GM13976 (cell line): ENCODE measurements at regions not wholly inside any gene's neighbourhood (a gene's known extent, or its start where the extent isn't known, plus 50 kb on each side); places are given as distances from the start of the nearest gene placed in this dataset.

Source experiments
- DNase-seq: peaks from one replicate; pipeline ENCODE4 v3.0.0; 2012; ENCODE audit warnings: low spot score
- CTCF ChIP-seq: IDR thresholded peaks from 2 replicates; pipeline ENCODE4 v1.5.1; 2012; ENCODE audit warnings: borderline replicate concordance, mild to moderate bottlenecking; ENCODE audit not compliant: insufficient read depth; ENCODE audit errors: extremely low read depth, missing control alignments, control extremely low read depth
- in situ Hi-C: fragments of 300-500 bp; cut with MboI; formaldehyde crosslinking; loops from one replicate; pipeline ENCODE4 v1.12.0; 2022; ENCODE audit warnings: low sequenced_read_pairs, mixed read lengths, inconsistent platforms; ENCODE audit not compliant: unreplicated experiment

- DNase-seq, result no peak
- in situ Hi-C loops, result no loop called here
- TF ChIP-seq CTCF, result no peak
Measured at GRCh38 chr10:47224546-47225218, 75.3 kb upstream of the GDF10 start.

GRCh38 chr10:47225219-47225927, 74.6 kb upstream of the GDF10 start:
- DNase-seq, result no peak
- in situ Hi-C loops, result no loop called here
- no peak for TF ChIP-seq CTCF

GRCh38 chr10:47225928-47226645, 73.9 kb upstream of the GDF10 start:
- in situ Hi-C loops, result no loop called here
- TF ChIP-seq CTCF, result no peak
- no peak for DNase-seq

- no peak for DNase-seq
- in situ Hi-C loops, result no loop called here
- TF ChIP-seq CTCF, result no peak
Measured at GRCh38 chr10:47230482-47230881, 69.5 kb upstream of the GDF10 start.

GRCh38 chr10:47230957-47231356, 69.0 kb upstream of the GDF10 start:
- TF ChIP-seq CTCF, result no peak
- DNase-seq, result no peak
- in situ Hi-C loops, result no loop called here

- no peak for TF ChIP-seq CTCF
- in situ Hi-C loops, result no loop called here
- no peak for DNase-seq
Measured at GRCh38 chr10:47231414-47231813, 68.6 kb upstream of the GDF10 start.
